Tibial nerve (tissue), 4 donors: ENCODE measurements at regions not wholly inside any gene's neighbourhood (a gene's known extent, or its start where the extent isn't known, plus 50 kb on each side); places are given as distances from the start of the nearest gene placed in this dataset.
A peak's percentile ranks its signal among the peaks of the same experiment; 100 is the strongest.

Experiments used
- EP300 ChIP-seq, 2 donors: sonication (generic); formaldehyde crosslinking; IDR thresholded peaks; one replicate each; pipeline ENCODE4 v1.6.1; 2017; ENCODE audit warnings: antibody characterized with exemption in 2 of 2, mild to moderate bottlenecking in 1 of 2
- POLR2A ChIP-seq, 2 donors: fragments of 450-650 bp; IDR thresholded peaks; one replicate each; pipeline ENCODE4 v1.6.1; 2017; ENCODE audit warnings: antibody characterized with exemption in 2 of 2, mild to moderate bottlenecking in 2 of 2, moderate library complexity in 2 of 2
- TF ChIP-seq, protein P1 (sequence below), 5 experiments: fragments of 200-600 bp in 3 of 5; fragments of 450-650 bp in 2 of 5; sonication (generic) in 3 of 5; IDR thresholded peaks; one replicate each; pipeline ENCODE4 v1.5.1; 2016 to 2019; ENCODE audit warnings: antibody characterized with exemption in 5 of 5, mild to moderate bottlenecking in 3 of 5, moderate library complexity in 2 of 5

DNA sequence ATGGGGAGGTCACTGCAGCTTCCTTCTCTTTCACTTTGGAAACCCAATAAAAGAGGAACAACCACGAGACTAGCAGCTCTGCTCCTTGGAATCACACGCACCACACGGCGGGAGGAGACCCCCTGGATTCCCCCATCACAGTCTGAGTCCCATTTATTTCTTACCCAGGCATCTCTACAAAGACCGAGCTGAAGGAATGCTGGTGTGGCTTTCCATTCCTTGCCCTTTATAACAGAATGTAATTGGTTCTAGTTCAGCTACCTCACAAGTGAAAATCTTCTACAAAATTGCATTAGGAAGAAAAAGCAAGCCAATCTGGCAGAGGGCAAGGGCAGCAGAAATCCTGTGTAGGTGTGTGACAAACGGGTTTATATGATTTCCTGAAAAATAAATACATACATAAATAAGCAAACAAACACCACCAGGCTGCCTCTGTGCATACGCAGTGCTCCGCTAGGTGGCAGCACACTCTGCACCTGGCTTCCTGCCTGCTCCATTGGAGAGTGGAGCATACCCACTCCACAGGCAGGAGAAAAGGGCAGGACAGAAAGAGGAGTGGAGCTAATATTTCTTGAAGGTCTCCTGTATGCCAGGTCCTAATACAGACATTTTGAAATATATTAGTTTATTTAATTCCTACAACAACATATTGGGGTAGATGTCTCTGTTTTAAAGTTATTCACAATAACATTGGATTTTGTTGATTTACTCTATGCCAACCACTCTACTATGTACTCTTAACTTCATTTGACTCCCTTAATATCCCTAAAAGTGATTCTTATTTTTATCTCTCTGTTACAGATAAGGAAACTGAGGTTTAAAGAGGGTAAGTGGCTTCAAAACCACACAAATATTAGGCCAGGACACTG is 673.1 kb downstream of the KCNA4 start:
- TF ChIP-seq, protein P1, sequence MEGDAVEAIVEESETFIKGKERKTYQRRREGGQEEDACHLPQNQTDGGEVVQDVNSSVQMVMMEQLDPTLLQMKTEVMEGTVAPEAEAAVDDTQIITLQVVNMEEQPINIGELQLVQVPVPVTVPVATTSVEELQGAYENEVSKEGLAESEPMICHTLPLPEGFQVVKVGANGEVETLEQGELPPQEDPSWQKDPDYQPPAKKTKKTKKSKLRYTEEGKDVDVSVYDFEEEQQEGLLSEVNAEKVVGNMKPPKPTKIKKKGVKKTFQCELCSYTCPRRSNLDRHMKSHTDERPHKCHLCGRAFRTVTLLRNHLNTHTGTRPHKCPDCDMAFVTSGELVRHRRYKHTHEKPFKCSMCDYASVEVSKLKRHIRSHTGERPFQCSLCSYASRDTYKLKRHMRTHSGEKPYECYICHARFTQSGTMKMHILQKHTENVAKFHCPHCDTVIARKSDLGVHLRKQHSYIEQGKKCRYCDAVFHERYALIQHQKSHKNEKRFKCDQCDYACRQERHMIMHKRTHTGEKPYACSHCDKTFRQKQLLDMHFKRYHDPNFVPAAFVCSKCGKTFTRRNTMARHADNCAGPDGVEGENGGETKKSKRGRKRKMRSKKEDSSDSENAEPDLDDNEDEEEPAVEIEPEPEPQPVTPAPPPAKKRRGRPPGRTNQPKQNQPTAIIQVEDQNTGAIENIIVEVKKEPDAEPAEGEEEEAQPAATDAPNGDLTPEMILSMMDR (IDR thresholded peaks at IDR 0.05), result peak; percentile 20 to 76 (median 60)
- no peak for TF ChIP-seq POLR2A (IDR thresholded peaks at IDR 0.05)
- TF ChIP-seq EP300 (IDR thresholded peaks at IDR 0.05), result no peak
